ENCODE measurements at regions not wholly inside any gene's neighbourhood (a gene's known extent, or its start where the extent isn't known, plus 50 kb on each side); places are given as distances from the start of the nearest gene placed in this dataset.

- H3K4me1 ChIP-seq (ENCODE audit: control insufficient read depth, insufficient read depth, low read length), result no peaks in the 10 kb centered on the region
- CTCF ChIA-PET, result no interaction called here
- POLR2A ChIA-PET, result no interaction called here
- ATAC-seq, result no peak
- H3K79me2 ChIP-seq (ENCODE audit: control insufficient read depth, insufficient read depth, low read length), result no peaks in the 10 kb centered on the region
- DNase-seq (ENCODE audit: low read depth, low spot score), result no peak
- no peaks in the 10 kb centered on the region for H3K27me3 ChIP-seq (replicated peaks in 1 of 2; ENCODE audit: control insufficient read depth in 2 of 2, insufficient read depth in 2 of 2, low read length in 1 of 2)
- no peak overlapping the region for H3K4me2 ChIP-seq (ENCODE audit: control insufficient read depth, insufficient read depth)
- H3K36me3 ChIP-seq (ENCODE audit: control insufficient read depth in 2 of 2, insufficient read depth in 2 of 2, low read length in 1 of 2), result no peaks in the 10 kb centered on the region
- intact Hi-C loops (cut with micrococcal nuclease; ENCODE audit: unreplicated experiment), result no loop called here
- WGBS (ENCODE audit: insufficient coverage, insufficient replicate concordance, low lambda C conversion rate, missing lambda C conversion rate), result 46% methylated on average over 3 of the region's 3 CpGs
- no peaks in the 10 kb centered on the region; the same call in 1 of the 2 replicates for H4K20me1 ChIP-seq (ENCODE audit: control insufficient read depth, insufficient read depth)
- TF ChIP-seq, protein P1, sequence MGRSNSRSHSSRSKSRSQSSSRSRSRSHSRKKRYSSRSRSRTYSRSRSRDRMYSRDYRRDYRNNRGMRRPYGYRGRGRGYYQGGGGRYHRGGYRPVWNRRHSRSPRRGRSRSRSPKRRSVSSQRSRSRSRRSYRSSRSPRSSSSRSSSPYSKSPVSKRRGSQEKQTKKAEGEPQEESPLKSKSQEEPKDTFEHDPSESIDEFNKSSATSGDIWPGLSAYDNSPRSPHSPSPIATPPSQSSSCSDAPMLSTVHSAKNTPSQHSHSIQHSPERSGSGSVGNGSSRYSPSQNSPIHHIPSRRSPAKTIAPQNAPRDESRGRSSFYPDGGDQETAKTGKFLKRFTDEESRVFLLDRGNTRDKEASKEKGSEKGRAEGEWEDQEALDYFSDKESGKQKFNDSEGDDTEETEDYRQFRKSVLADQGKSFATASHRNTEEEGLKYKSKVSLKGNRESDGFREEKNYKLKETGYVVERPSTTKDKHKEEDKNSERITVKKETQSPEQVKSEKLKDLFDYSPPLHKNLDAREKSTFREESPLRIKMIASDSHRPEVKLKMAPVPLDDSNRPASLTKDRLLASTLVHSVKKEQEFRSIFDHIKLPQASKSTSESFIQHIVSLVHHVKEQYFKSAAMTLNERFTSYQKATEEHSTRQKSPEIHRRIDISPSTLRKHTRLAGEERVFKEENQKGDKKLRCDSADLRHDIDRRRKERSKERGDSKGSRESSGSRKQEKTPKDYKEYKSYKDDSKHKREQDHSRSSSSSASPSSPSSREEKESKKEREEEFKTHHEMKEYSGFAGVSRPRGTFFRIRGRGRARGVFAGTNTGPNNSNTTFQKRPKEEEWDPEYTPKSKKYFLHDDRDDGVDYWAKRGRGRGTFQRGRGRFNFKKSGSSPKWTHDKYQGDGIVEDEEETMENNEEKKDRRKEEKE (IDR thresholded peaks at IDR 0.05), result no peak
- TF ChIP-seq TCF3 (IDR thresholded peaks at IDR 0.05; ENCODE audit: borderline replicate concordance, insufficient read depth, low read depth, low read length) (no peak), NR2F1 (conservative IDR thresholded peaks at IDR 0.05) (no peak), ZNF622 (IDR thresholded peaks at IDR 0.05) (no peak), PML (IDR thresholded peaks at IDR 0.05; ENCODE audit: low read length) (no peak), ZNF217 (IDR thresholded peaks at IDR 0.05) (no peak), POLR2A (IDR thresholded peaks at IDR 0.05; ENCODE audit: low read depth, low read length) (no peak), POLR2AphosphoS2 (IDR thresholded peaks at IDR 0.05; ENCODE audit: low read depth, low read length) (no peak), USF1 (IDR thresholded peaks at IDR 0.05; ENCODE audit: borderline replicate concordance, extremely low read length, insufficient read depth, low read depth, low read length) (no peak), BCL11A (IDR thresholded peaks at IDR 0.05; ENCODE audit: low read depth, low read length) (no peak), PKNOX1 (IDR thresholded peaks at IDR 0.05) (no peak)
- TF ChIP-seq, protein P2, sequence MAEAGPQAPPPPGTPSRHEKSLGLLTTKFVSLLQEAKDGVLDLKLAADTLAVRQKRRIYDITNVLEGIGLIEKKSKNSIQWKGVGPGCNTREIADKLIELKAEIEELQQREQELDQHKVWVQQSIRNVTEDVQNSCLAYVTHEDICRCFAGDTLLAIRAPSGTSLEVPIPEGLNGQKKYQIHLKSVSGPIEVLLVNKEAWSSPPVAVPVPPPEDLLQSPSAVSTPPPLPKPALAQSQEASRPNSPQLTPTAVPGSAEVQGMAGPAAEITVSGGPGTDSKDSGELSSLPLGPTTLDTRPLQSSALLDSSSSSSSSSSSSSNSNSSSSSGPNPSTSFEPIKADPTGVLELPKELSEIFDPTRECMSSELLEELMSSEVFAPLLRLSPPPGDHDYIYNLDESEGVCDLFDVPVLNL (IDR thresholded peaks at IDR 0.05; ENCODE audit: low read depth, low read length), result no peak
- TF ChIP-seq, protein P3, sequence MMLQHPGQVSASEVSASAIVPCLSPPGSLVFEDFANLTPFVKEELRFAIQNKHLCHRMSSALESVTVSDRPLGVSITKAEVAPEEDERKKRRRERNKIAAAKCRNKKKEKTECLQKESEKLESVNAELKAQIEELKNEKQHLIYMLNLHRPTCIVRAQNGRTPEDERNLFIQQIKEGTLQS (IDR thresholded peaks at IDR 0.05; ENCODE audit: borderline replicate concordance, extremely low read depth, low read depth, low read length), result no peak
- TF ChIP-seq, protein P4, sequence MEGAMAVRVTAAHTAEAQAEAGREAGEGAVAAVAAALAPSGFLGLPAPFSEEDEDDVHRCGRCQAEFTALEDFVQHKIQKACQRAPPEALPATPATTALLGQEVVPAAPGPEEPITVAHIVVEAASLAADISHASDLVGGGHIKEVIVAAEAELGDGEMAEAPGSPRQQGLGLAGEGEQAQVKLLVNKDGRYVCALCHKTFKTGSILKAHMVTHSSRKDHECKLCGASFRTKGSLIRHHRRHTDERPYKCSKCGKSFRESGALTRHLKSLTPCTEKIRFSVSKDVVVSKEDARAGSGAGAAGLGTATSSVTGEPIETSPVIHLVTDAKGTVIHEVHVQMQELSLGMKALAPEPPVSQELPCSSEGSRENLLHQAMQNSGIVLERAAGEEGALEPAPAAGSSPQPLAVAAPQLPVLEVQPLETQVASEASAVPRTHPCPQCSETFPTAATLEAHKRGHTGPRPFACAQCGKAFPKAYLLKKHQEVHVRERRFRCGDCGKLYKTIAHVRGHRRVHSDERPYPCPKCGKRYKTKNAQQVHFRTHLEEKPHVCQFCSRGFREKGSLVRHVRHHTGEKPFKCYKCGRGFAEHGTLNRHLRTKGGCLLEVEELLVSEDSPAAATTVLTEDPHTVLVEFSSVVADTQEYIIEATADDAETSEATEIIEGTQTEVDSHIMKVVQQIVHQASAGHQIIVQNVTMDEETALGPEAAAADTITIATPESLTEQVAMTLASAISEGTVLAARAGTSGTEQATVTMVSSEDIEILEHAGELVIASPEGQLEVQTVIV (IDR thresholded peaks at IDR 0.05; ENCODE audit: borderline replicate concordance, partially characterized antibody), result no peak
- H3K9me3 ChIP-seq (replicated peaks; ENCODE audit: control insufficient read depth, insufficient read depth, low read length), result no peaks in the 10 kb centered on the region; the same call in 2 of the 3 replicates
- H3K27ac ChIP-seq (ENCODE audit: control insufficient read depth, insufficient read depth), result no peak overlapping the region
- no peak overlapping the region for H3K9ac ChIP-seq (ENCODE audit: control insufficient read depth, insufficient read depth, low read length)
- no TSS peak for BruUV-seq (replicated peaks)
- no peak overlapping the region for H3K4me3 ChIP-seq
- in situ Hi-C loops (cut with MboI), result no loop called here
- H2AFZ ChIP-seq (ENCODE audit: control insufficient read depth, low read depth, low read length), result no peak overlapping the region
- no peak for FAIRE-seq
- RAD21 ChIA-PET (ENCODE audit: unreplicated experiment), result no interaction called here
- SMC1A ChIA-PET (ENCODE audit: uncharacterized antibody, unreplicated experiment), result no interaction called here
Observed at GRCh38 chr20:57009355-57009754, 257.1 kb downstream of the BMP7 start.
